GM12864 (cell line): ENCODE measurements at regions not wholly inside any gene's neighbourhood (a gene's known extent, or its start where the extent isn't known, plus 50 kb on each side); places are given as distances from the start of the nearest gene placed in this dataset.

Source experiments
- DNase-seq: peaks from one replicate; pipeline ENCODE4 v3.0.0-alpha.2; 2011; ENCODE audit warnings: low read depth
- H3K4me3 ChIP-seq: 2 replicates; pipeline ENCODE4 v1.5.1; 2011; ENCODE audit warnings: mild to moderate bottlenecking, low read depth, low read length, control low read depth
- CTCF ChIP-seq: IDR thresholded peaks from 2 replicates; pipeline ENCODE4 v1.5.1; 2011; ENCODE audit warnings: low read depth, mild to moderate bottlenecking, moderate library complexity, low read length, control low read depth, inconsistent platforms; ENCODE audit errors: missing control alignments

- H3K4me3 ChIP-seq: no peak overlapping the region
- TF ChIP-seq CTCF: no peak
- DNase-seq: no peak
These were observed 222.6 kb upstream of the PCDH18 start for GRCh38 chr4:137754652-137755471.

- TF ChIP-seq CTCF: no peak
- no peak overlapping the region for H3K4me3 ChIP-seq
- no peak for DNase-seq
These were observed 217.2 kb upstream of the PCDH18 start for GRCh38 chr4:137749466-137749865.

GRCh38 chr4:137748616-137749015 lies 216.3 kb upstream of the PCDH18 start:
- no peak for DNase-seq
- no peak for TF ChIP-seq CTCF
- no peak overlapping the region for H3K4me3 ChIP-seq

GRCh38 chr4:137740141-137740540 lies 207.8 kb upstream of the PCDH18 start:
- H3K4me3 ChIP-seq: no peak overlapping the region
- no peak for DNase-seq
- TF ChIP-seq CTCF: no peak

- no peak overlapping the region for H3K4me3 ChIP-seq
- TF ChIP-seq CTCF: no peak
- no peak for DNase-seq
These were observed 207.1 kb upstream of the PCDH18 start for GRCh38 chr4:137739391-137739790.

- no peak overlapping the region for H3K4me3 ChIP-seq
- no peak for DNase-seq
- no peak for TF ChIP-seq CTCF
These were observed 206.2 kb upstream of the PCDH18 start for GRCh38 chr4:137738375-137738990.
